ENCODE measurements at regions not wholly inside any gene's neighbourhood (a gene's known extent, or its start where the extent isn't known, plus 50 kb on each side); places are given as distances from the start of the nearest gene placed in this dataset.

DNA sequence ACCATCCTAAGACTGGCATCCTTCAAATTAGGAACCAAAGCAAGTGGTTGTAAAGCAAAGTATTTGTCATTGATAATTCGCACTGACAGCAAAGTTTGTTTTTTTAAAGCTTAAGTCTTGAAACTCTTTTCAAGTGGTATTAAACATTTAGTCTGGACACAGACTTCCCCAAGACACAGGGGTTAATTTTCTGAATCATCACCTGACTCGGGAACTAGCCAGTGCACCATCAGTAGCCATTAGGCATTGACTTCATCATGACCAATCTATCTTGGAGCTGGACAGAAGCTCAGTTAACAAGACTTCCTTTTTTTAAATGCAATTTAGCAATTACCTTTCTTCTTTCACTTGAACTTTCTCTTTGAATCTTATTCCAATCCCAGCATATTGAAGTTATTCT is 210.6 kb downstream of the ZNF365 start:
- no peak for FAIRE-seq
- Histone ChIP-seq H3K9me3 (ENCODE audit: control insufficient read depth, low read depth, low read length) (no peaks in the 10 kb centered on the region), H3K36me3 (ENCODE audit: control insufficient read depth in 2 of 2, extremely low read depth in 1 of 2, insufficient read depth in 2 of 2, low read length in 2 of 2) (no peaks in the 10 kb centered on the region), H3K4me3 (ENCODE audit: control insufficient read depth in 2 of 3, extremely low read depth in 1 of 3, insufficient read depth in 2 of 3, low read depth in 1 of 3, low read length in 3 of 3) (no peak overlapping the region), H3K9ac (ENCODE audit: control insufficient read depth, extremely low read depth, insufficient read depth, low read length) (no peak overlapping the region), H3K4me1 (ENCODE audit: control insufficient read depth, extremely low read depth, insufficient read depth, low read length) (peaks cover 9% of the 10 kb centered on the region), H2AFZ (ENCODE audit: control insufficient read depth, low read length) (no peak overlapping the region), H3K79me2 (ENCODE audit: control insufficient read depth, insufficient read depth, low read length) (no peaks in the 10 kb centered on the region), H3K27ac (ENCODE audit: control insufficient read depth, insufficient read depth, low read length) (no peak overlapping the region), H3K4me2 (ENCODE audit: control insufficient read depth, extremely low read depth, insufficient read depth, low read depth, low read length) (no peak overlapping the region), H4K20me1 (ENCODE audit: control insufficient read depth, extremely low read depth, insufficient read depth, low read length) (no peaks in the 10 kb centered on the region), H3K9me1 (ENCODE audit: control insufficient read depth, extremely low read depth, insufficient read depth, low read length) (no peaks in the 10 kb centered on the region), H3K27me3 (ENCODE audit: control insufficient read depth, extremely low read depth, insufficient read depth, low read length) (no peaks in the 10 kb centered on the region)
- DNase-seq (ENCODE audit: low read depth, low spot score), result no peak
- dilution Hi-C loops (cut with MboI; ENCODE audit: extremely low pct_ligation_motif_present, low sequenced_read_pairs), result no loop called here
- TF ChIP-seq EZH2 (IDR thresholded peaks at IDR 0.05; ENCODE audit: low read length), result no peak
- TF ChIP-seq, protein P1, sequence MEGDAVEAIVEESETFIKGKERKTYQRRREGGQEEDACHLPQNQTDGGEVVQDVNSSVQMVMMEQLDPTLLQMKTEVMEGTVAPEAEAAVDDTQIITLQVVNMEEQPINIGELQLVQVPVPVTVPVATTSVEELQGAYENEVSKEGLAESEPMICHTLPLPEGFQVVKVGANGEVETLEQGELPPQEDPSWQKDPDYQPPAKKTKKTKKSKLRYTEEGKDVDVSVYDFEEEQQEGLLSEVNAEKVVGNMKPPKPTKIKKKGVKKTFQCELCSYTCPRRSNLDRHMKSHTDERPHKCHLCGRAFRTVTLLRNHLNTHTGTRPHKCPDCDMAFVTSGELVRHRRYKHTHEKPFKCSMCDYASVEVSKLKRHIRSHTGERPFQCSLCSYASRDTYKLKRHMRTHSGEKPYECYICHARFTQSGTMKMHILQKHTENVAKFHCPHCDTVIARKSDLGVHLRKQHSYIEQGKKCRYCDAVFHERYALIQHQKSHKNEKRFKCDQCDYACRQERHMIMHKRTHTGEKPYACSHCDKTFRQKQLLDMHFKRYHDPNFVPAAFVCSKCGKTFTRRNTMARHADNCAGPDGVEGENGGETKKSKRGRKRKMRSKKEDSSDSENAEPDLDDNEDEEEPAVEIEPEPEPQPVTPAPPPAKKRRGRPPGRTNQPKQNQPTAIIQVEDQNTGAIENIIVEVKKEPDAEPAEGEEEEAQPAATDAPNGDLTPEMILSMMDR (optimal IDR thresholded peaks at IDR 0.05 in 1 of 3, IDR thresholded peaks at IDR 0.05 in 1 of 3, conservative IDR thresholded peaks at IDR 0.05 in 1 of 3; ENCODE audit: extremely low read depth in 1 of 3, insufficient read depth in 2 of 3, low read length in 3 of 3), result no peak

DNA sequence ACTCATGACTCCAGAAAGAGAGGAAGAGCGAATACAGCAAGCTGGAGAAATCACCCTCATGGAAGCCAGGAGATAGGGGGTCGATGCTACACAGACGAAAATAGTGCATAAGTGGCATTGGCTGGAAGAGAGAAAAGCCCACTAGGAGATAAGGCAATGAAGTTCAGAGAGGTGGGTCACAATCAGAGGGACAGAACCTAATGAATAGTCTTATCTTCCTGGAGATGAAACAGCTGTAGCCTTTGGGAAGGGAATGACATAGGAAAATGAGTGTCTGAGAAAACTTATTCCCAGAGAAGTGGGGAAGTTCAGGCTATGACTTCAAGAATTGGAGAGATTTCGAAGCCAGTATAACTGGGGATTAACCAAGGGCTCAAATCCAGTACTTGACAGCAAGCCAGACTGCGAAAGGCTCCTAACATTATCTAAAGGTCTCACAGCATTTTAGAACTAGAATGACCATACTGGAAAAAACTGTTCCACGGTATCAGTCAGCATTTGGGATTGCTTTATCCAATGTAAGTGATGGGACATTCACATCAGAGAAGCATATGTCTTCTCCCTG is 211.1 kb downstream of the ZNF365 start:
- Histone ChIP-seq H4K20me1 (ENCODE audit: control insufficient read depth, extremely low read depth, insufficient read depth, low read length) (no peaks in the 10 kb centered on the region), H3K27ac (ENCODE audit: control insufficient read depth, insufficient read depth, low read length) (no peak overlapping the region), H2AFZ (ENCODE audit: control insufficient read depth, low read length) (no peak overlapping the region), H3K4me2 (ENCODE audit: control insufficient read depth, extremely low read depth, insufficient read depth, low read depth, low read length) (no peak overlapping the region), H3K36me3 (ENCODE audit: control insufficient read depth in 2 of 2, extremely low read depth in 1 of 2, insufficient read depth in 2 of 2, low read length in 2 of 2) (no peaks in the 10 kb centered on the region), H3K9ac (ENCODE audit: control insufficient read depth, extremely low read depth, insufficient read depth, low read length) (no peak overlapping the region), H3K9me3 (ENCODE audit: control insufficient read depth, low read depth, low read length) (no peaks in the 10 kb centered on the region), H3K27me3 (ENCODE audit: control insufficient read depth, extremely low read depth, insufficient read depth, low read length) (no peaks in the 10 kb centered on the region), H3K9me1 (ENCODE audit: control insufficient read depth, extremely low read depth, insufficient read depth, low read length) (no peaks in the 10 kb centered on the region), H3K4me1 (ENCODE audit: control insufficient read depth, extremely low read depth, insufficient read depth, low read length) (peaks cover 9% of the 10 kb centered on the region), H3K4me3 (ENCODE audit: control insufficient read depth in 2 of 3, extremely low read depth in 1 of 3, insufficient read depth in 2 of 3, low read depth in 1 of 3, low read length in 3 of 3) (no peak overlapping the region), H3K79me2 (ENCODE audit: control insufficient read depth, insufficient read depth, low read length) (no peaks in the 10 kb centered on the region)
- no peak for TF ChIP-seq EZH2 (IDR thresholded peaks at IDR 0.05; ENCODE audit: low read length)
- TF ChIP-seq, protein P1 (optimal IDR thresholded peaks at IDR 0.05 in 1 of 3, IDR thresholded peaks at IDR 0.05 in 1 of 3, conservative IDR thresholded peaks at IDR 0.05 in 1 of 3; ENCODE audit: extremely low read depth in 1 of 3, insufficient read depth in 2 of 3, low read length in 3 of 3), result no peak
- FAIRE-seq (no peak), DNase-seq (ENCODE audit: low read depth, low spot score) (no peak)
- dilution Hi-C loops (cut with MboI; ENCODE audit: extremely low pct_ligation_motif_present, low sequenced_read_pairs), result no loop called here
